Stimulated activated CD8-positive, alpha-beta memory T cell treated with anti-CD3 and anti-CD28 coated beads, Interleukin-2, amount 100 ng/mL, for 48 hours (primary cell): ENCODE measurements at regions not wholly inside any gene's neighbourhood (a gene's known extent, or its start where the extent isn't known, plus 50 kb on each side); places are given as distances from the start of the nearest gene placed in this dataset.
"Not testable (repeated sequence)": the region's sequence is repeated elsewhere in the genome, so short reads cannot be mapped to it uniquely, and the experiment has no call there.

Experiments
- DNase-seq, 2 donors: peaks; one replicate each; pipeline ENCODE4 v3.0.0-alpha.2; 2020; ENCODE audit warnings: low read depth in 2 of 2

DNA sequence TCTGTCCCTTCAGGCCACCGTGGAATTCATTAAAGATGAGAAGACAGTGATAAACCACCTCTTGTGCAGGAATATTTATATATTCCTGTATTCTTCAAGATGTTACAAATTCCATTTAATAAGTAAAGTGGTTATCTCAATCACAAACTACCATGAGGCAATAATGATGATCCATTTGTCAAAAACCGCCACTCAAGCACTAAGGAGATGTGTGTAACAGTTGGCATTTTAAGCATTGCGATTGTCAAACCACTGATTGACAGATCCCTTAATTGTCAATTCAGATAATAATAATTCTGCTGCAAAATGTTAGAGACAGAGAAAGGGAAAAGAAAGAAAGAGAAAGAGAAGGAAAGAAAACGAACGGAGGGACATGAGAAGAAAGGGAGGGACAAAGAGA lies 476.1 kb upstream of the RBFOX1 start:
- no peak for DNase-seq

DNA sequence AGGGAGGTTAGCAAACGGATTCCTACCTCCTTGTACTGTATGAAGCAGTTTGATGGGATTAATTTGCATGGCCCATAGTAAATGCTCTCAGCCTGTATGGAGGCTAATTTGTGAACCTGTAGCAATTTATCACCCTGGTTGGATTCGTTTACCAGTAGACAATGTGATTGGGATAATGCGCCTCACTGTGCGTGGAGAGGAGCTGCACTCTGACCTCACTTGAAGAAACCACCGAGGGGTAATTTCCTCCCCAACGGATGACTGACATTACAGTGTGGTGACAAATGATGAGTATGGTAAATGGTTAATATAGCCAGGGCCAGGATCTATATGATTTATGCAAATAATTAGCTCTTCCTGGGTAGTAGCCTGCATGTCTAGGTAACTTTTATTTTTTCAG lies 479.1 kb upstream of the RBFOX1 start:
- DNase-seq = no peak

DNA sequence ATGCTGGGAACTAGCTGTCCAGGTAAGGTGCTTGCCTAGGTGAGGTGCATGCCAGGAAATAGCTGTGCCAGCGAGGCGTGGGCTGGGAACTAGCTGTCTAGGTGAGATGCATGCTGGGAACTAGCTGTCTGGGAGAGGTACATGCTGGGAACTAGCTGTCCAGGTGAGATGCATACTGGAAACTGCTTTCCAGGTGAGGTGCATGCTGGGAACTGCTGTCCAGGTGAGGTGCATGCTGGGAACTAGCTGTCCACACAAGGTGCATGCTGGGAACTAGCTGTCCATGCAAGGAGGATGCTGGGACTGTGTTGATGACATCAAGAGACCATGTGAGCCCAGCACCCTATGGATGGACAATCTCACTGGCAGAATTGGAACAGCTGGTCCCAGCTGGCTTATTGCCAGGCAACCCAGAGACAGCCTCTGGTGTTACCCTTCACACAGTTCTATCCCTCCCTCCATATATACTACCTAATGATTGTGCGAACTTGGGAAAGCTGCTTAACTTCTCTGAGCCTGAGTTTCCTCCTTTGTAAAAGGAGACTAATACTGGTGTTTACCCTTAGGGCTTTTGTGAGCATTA lies 479.9 kb upstream of the RBFOX1 start:
- no peak for DNase-seq

DNA sequence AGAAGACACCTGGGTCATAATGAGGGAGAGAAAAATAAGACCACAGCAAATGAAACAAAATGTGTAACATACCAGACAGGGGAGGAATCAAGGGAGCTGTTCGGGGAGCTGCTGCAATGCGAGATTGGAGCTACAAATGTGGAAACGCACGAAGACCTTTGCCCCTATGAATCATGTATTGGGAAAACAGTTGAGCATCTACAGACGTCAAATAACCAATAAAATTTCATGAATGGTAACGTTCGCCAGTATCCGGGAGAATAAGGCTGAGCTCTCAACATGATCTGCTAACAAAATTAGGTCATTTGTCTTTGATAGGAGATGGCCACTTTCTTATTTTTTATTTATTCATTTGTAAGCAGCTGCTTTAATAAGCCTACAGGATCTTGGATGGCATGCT lies 486.2 kb upstream of the RBFOX1 start:
- no peak for DNase-seq

DNA sequence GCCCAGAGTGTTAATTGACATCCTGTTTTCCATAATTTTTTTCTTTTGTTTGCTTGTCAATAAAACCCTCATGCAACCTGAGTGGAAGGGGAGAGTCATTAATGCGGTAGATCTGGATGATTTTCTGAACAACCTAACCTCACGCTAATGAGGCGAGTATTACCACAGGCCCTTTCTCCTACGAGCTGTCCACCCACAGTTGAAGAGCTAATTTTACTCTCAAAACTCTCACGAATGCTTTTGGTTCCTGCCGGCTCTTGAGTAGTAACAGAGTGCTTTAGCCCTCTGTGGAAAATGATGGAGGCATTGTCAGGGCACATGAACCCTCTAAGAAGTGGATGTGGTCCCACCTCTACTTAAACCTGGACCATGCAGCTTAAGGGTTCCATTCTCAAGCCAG lies 491.3 kb upstream of the RBFOX1 start:
- no peak for DNase-seq

DNA sequence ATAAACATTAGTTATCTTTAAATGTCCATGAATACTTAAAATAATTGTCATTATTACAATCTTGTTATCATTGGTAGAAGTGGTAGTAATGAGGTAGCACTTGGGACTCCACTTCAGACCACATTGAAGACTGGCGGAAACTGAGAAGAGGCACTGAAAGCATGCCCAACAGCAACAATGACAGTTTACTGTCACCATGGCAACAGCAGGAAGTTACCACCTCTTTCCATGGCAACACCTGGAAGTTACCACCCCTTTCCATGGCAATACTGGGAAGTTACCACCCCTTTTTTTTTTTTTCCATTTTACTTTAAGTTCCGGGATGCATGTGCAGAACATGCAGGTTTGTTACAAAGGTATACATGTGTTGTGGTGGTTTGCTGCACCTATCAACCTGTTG lies 494.9 kb upstream of the RBFOX1 start:
- DNase-seq = no peak

DNA sequence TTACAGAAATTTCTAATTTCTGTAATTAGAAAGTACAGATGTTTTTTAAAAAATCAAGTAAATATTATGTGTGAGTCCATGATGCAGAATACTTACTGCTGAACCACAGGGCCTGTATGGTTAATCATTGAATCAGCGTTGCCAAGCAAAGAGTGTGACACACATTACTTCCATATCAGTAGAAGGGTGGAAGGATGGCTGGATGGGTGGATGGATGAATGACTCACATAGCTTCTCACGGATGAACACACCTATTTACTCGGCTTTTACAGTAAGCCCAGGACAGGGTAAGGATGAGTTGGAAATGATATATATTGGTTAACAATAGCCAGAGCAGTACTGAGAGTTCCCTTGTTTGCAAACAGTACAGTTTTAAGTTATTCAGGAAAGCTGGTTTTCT lies 495.9 kb upstream of the RBFOX1 start:
- no peak for DNase-seq

DNA sequence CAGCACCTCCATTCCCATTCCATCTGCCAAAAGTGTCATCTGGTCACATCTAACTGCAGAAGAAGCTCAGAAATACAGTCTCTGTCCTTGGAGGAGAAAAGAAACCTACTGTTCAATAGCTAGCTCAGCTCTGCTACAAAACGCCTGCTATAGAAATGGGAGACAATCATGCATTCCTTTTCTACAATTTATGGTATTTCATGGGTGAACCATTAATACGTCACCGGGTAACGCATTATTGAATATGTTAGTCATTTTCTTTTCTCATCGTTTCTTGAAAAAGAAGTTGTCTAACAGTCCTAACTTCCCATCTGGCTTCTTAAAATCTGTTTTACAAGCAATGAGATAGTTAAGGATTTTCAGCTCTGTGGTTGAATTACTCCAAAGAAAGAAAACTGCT lies 496.7 kb upstream of the RBFOX1 start:
- no peak for DNase-seq

DNA sequence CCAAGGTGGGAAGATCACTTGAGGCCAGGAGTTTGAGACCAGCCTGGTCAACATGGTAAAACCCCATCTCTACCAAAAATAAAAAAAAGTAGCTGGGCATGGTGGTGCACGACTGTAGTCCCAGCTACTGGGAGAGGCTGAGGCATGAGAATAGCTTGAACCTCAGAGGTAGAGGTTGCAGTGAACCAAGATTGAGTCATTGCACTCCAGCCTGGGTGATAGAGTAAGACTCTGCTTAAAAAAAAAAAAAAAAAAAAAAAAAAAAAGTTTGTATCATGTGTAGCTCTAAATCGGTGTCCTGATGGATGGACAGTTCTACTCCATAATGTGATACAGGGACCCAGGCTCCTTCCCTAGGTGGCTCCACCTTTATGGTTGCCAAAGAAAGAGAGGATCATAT lies 497.1 kb upstream of the RBFOX1 start:
- DNase-seq = no peak

DNA sequence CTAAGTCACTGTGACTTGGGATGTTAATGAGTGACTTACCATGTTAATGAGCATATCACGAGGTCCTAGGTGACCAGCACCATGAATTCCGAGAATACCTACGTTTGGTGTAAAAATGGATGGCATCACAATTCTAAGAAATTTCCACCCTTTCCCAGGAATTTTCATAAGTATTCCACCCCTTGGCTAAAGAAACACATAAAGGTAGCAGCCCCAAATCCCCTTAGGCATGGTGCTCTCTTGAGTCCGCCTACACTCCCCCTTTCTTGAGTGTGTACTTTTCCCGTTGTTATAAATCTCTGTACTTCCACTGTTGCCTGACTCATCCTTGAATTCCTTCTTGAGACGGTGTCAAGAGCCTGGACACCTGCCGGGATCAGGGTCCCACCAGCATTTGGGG lies 504.0 kb upstream of the RBFOX1 start:
- no peak for DNase-seq

DNA sequence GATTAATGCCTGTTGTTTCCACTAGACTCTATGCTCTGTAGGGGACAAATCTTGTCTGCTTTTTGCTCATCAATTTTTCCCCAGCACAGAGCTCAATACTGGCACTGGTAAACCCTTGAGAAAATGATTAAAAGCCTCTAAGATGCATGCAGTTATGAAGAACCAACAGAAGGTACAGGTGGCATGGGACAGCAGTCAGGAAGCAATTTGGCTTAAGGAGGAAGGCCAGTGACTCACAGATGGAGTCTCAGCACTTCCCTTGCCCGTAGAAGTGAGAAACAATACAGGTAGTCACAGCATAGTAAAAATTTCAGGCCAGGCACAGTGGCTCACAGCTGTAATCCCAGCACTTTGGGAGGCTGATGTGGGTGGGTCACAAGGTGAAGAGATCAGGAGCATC lies 504.7 kb upstream of the RBFOX1 start:
- DNase-seq = no peak

DNA sequence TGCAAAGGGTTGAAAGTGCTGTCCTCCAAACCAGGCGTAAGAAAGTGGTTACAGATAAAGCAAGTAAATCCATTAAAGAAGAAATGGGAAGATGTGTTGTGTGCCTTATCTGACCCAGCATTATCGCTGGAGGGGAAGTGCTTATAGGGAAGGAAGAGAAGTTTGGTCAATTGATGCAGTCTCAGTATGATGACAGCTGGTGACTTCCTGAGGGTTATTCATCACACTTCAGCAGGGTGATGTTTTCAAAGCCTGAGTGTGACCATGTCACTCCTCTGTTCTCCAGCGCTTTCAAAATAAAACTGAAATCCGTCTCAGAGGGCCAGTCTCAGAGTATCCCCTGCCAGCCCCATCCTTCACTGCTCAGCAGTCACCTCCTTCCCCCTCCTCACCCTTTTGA lies 505.4 kb upstream of the RBFOX1 start:
- DNase-seq = no peak

DNA sequence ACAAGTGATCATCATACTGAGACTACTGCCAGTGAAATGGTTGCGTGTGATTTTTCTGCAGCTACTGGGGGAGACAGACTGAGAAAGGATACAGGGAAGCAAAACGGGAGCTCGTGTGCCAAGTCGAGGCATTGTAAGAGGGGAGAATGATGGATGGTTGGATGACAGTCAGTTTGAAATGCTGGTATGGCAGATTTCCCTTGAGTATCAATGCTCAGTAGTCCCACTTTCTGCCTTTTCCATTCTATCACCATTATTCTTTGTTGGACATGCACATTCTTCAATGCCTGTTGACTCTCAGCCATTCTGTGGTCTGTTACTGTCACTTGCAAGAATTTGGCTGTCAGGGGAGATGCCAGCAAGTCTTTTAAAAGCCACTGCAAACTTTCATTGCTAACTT lies 510.6 kb upstream of the RBFOX1 start:
- no peak for DNase-seq

DNA sequence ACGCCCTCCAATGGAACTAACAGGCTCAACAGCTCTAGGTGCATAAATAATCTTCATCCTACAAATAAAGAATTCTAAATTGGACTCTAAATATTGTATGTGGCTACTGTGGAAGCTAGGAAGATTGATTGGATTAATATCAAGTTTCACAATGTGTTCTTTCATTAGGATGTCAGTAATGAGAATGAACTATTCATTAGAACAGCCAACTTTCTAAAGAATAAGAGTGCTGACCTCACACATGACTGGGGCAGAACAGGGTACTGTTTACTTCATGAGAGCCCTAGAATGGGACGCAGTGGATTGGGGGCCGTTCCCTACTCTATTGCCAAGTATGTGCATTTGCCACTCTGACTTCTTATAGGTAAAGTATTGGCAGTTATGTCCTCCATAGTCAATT lies 528.2 kb upstream of the RBFOX1 start:
- DNase-seq = no peak

DNA sequence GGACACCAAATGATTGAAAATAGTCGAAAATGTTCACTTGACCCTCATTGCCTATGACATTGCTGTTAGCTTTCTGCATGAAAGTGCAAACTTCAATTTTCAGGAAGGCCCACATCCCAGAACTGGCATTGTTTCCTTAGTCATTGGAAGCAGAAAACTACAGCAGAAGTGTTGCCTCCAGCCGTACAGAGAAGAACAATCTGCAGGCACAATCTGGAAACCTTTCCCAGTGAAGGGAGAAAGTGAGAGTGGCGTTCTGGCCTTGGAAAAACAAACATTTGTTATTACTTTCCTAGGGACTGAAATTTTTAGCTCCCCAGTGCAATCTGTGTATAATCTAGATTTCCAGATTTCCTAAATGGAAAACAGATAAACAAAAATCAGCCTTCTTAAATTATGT lies 529.5 kb upstream of the RBFOX1 start:
- no peak for DNase-seq

DNA sequence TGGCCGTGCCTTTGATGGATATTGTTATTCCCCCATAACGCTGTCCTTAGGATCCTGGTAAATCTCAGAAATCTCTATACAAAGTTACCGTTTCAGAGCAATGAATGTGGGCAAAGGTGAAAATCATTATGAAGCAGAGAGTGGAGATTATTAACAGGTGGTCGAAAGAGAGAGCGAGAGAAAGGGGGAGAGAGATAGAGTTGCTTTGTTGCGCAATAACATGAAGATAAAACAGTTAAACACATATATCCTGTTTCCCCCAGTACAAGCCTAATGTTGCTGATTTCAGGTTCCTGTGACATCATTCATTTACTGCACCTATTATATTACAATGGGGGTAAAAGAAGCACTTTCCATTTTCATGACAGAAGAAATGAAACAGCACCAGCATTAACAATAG lies 535.4 kb upstream of the RBFOX1 start:
- DNase-seq = no peak

DNA sequence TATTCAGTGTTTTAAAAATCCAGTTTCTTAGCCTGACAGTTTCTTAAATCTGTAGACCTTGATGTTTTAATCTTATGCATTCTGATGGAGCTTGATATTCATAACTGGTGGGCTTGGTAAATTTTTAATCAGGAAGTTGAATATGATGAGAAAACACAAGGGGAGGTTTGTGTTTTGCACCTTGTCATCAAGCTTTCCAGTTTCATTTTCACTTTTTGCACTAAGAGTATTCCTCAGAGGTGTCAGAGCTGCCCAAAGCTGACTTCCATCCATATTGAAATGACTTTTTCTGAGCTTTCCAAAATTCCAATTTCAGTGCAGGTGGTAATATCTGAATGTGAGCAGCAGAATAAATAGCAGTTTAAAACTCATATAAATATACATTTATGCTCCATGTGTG lies 555.0 kb upstream of the RBFOX1 start:
- no peak for DNase-seq

DNA sequence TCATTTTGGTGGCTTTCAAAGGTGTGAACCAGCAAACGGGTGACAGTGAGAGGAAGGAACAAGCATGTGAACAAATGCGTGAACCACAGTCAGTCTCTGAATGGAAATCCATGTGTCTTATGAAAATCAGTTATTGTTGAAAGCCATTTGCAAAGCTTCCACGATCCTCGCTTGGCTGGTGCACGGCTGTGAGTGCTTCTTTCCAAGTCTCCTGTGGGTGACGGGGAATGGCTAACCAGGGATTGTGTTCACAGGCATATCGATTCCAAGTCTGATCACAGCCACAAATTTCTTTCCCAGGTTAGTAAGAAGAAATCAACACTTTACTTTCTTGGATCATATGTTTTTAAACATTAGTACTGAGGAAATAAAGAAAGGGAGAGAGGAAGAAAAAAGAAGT lies 556.9 kb upstream of the RBFOX1 start:
- no peak for DNase-seq

DNA sequence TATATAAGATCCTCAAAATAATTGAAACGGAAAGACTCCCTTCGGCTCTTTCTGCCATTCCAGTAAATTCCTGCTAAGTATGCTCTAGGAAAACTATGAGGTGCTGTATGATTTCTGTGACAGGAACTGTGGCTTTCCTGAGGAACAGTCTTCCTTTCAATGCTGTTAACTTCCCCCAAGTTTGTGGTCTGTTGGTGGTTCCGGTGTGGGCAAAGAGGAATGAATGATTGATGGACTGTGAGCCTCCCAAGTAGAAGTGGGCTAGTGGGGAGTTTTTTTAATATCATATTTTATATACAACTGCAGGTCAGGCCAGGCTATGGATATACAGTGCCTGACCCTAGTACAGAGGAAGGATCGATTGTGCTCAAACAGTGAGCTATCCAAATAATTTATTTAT lies 560.7 kb upstream of the RBFOX1 start:
- DNase-seq = no peak

DNA sequence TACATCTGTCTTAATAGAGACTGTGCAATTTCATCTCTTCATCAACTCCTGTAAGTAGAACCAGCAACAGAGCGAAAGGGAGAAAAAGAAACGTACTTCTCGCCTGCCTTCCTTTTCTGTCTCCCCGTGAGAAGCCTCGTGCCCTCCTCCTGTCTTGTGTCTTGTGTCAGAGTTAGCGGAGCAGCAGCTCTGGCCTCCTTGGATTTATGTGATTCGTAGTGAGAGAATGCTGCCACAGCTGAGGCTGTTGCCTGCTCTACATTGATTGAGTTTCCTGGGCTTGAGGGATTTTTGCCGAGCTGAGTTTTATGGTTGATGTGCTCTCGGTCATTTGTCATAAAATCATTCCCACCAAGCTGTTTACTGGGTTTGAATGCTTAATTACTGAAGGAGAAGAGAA lies 579.1 kb upstream of the RBFOX1 start:
- DNase-seq = no peak

DNA sequence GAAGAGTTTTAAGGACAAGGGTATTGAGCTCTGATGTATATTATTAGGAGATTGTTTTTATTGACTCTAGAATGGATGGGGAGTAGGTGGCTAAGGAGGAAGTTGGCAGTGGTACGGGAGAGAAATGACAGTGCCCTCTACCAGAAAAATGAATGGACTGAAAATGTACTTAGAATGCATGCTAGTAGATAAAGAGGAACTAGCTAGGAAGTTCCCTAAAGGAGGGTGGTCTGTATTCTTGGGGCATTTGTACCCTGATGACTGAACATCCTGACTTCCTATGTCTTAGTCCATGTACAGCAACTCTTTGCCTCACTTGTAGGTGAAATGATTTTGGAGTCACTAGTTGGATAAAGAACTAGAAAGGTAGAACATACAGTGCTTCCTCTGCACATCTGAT lies 581.5 kb upstream of the RBFOX1 start:
- DNase-seq = no peak

DNA sequence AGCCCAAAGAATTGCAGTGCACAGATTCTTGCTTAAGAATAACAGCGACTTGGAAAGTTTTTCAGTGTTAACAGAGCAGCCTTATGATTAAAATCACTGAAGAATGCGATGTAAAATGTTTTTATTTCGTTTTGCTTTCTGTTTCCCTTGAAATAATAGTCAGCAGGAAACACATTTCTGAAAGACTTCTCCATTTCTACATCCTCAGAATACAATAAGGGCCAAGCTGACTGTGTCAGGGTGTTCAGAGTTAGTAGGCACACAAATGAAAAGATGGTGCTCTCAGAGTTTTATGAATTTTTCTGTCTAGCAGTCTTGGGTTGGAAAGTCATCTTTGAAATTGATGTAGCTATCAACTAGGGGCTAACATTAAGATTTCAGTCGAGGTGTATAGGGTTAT lies 582.9 kb upstream of the RBFOX1 start:
- no peak for DNase-seq

DNA sequence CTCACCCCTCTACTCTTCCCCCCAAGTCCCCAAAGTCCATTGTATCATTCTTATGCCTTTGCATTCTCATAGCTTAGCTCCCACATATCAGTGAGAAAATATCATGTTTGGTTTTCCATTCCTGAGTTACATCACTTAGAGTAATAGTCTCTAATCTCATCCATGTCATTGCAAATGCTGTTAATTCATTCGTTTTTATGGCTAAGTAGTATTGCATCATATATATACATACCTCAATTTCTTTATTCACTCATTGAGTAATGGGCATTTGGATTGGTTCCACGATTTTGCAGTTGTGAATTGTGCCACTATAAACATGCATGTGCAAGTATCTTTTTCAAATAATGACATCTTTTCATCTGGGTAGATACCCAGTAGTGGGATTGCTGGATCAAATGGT lies 596.3 kb upstream of the RBFOX1 start:
- not testable (repeated sequence) for DNase-seq

DNA sequence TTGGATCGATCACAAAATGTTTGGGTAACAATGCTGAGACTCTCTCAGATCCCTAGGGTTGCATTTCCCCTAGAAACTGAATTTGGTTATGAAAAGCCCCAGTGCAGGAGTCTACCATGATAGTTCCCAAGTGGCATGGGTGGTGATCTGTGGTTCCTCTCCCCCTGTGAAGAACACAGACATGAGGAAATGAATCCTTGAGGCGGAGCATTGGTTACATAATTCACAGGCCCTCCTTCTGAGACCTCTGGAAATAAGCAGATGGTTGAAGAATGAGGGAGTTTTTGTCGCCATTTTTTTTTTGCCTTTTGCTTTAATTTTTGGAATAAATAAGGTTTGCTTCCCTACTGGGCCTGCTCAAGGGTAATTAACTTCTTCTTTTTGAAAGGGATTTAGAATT lies 597.0 kb upstream of the RBFOX1 start:
- no peak for DNase-seq

DNA sequence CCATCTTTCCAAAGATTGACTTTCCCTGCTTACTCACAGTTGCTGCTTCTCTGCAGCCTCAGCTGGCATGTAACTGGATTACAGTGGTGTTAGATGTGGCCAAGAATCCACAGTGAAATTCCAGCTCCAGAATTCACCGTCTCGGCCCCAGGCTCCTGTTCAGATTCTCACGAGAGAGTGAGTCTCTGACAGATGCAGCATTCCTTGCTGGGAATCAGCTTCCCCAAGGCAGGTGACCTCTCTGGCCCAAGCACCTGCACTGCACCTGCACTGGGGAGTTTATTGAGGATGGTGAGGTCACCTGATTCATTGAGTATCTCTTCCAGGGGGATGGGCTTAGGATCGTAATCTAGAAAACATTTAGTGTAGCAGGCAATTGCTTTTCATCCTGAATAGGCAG lies 600.5 kb upstream of the RBFOX1 start:
- DNase-seq = no peak
